Thoracic aorta (tissue), 2 donors: ENCODE measurements at regions not wholly inside any gene's neighbourhood (a gene's known extent, or its start where the extent isn't known, plus 50 kb on each side); places are given as distances from the start of the nearest gene placed in this dataset.

Experiments
- ATAC-seq: fragments of 150-250 bp; one replicate; pipeline ENCODE4 v1.8.0; 2017; ENCODE audit warnings: low read depth; ENCODE audit not compliant: insufficient number of reproducible peaks, low FRiP score
- DNase-seq: peaks from one replicate; pipeline ENCODE4 v3.0.0-alpha.2; 2020; ENCODE audit warnings: low spot score
- H3K27ac ChIP-seq, 2 donors: fragments of 200-600 bp; sonication (generic); 1 replicate in 1 of 2; 2 replicates in 1 of 2; pipeline ENCODE4 v1.5.1; 2016; ENCODE audit warnings: mild to moderate bottlenecking in 2 of 2, moderate library complexity in 2 of 2
- H3K27me3 ChIP-seq: fragments of 200-600 bp; sonication (generic); replicated peaks from 2 replicates; pipeline ENCODE4 v1.6.0; 2016; ENCODE audit warnings: mild to moderate bottlenecking; ENCODE audit not compliant: insufficient read depth
- H3K36me3 ChIP-seq: fragments of 200-600 bp; sonication (generic); one replicate; pipeline ENCODE4 v1.5.1; 2016
- H3K4me1 ChIP-seq, 2 donors: fragments of 200-600 bp; sonication (generic); 1 replicate in 1 of 2; 2 replicates in 1 of 2; pipeline versions ENCODE4 v1.5.1 to v1.6.0; 2016; ENCODE audit warnings: low read depth in 2 of 2, mild to moderate bottlenecking in 1 of 2; ENCODE audit not compliant: control insufficient read depth in 1 of 2
- H3K4me3 ChIP-seq: fragments of 200-600 bp; sonication (generic); 2 replicates; pipeline ENCODE4 v1.5.1; 2016; ENCODE audit warnings: mild to moderate bottlenecking
- H3K9me3 ChIP-seq: fragments of 200-600 bp; sonication (generic); 2 replicates; pipeline ENCODE4 v1.5.1; 2016
- CTCF ChIP-seq: fragments of 200-600 bp; sonication (generic); IDR thresholded peaks from one replicate; pipeline ENCODE4 v1.5.1; 2019; ENCODE audit warnings: antibody characterized with exemption

- Histone ChIP-seq H3K9me3 (no peaks in the 10 kb centered on the region), H3K27me3 (no peaks in the 10 kb centered on the region), H3K27ac (no peak overlapping the region), H3K36me3 (no peaks in the 10 kb centered on the region), H3K4me1 (no peaks in the 10 kb centered on the region), H3K4me3 (no peak overlapping the region)
- TF ChIP-seq CTCF, result no peak
- ATAC-seq (no peak), DNase-seq (no peak)
Measured at GRCh38 chr4:63049278-63049677, 1360.0 kb downstream of the TECRL start.

- no peak overlapping the region for H3K27ac ChIP-seq
- H3K4me3 ChIP-seq, result no peak overlapping the region
- H3K27me3 ChIP-seq, result no peaks in the 10 kb centered on the region
- H3K36me3 ChIP-seq, result no peaks in the 10 kb centered on the region
- no peaks in the 10 kb centered on the region for H3K4me1 ChIP-seq
- DNase-seq (no peak), ATAC-seq (no peak)
- no peak for TF ChIP-seq CTCF
- no peaks in the 10 kb centered on the region for H3K9me3 ChIP-seq
Measured at GRCh38 chr4:63036159-63036866, 1372.9 kb downstream of the TECRL start.

DNA sequence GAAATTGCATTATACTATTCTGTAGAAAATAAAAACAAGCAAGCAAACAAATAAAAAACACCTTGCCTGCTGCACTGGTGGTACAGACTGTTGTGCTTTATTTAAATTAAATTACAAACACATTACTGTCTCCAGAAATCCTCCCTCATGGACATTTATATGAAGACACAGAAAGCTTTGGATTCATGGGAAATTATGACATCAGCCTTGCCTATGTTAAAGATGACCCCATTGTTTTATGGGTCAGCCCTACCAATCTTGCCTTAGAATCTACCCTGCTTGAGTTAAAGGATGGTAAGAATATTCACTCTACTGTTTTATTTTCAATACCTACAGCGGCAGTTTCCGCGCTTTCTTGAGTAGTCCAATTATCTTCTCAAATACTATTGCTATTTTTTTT is 1379.9 kb downstream of the TECRL start:
- Histone ChIP-seq H3K4me1 (no peaks in the 10 kb centered on the region), H3K36me3 (no peaks in the 10 kb centered on the region), H3K9me3 (no peaks in the 10 kb centered on the region), H3K4me3 (no peak overlapping the region), H3K27ac (no peak overlapping the region), H3K27me3 (no peaks in the 10 kb centered on the region)
- DNase-seq (no peak), ATAC-seq (no peak)
- no peak for TF ChIP-seq CTCF

- Histone ChIP-seq H3K4me3 (no peak overlapping the region), H3K36me3 (no peaks in the 10 kb centered on the region), H3K27me3 (no peaks in the 10 kb centered on the region), H3K9me3 (no peaks in the 10 kb centered on the region), H3K27ac (no peak overlapping the region), H3K4me1 (no peaks in the 10 kb centered on the region)
- no peak for TF ChIP-seq CTCF
- DNase-seq, result no peak
- ATAC-seq, result no peak
Measured at GRCh38 chr4:63020661-63021060, 1388.6 kb downstream of the TECRL start.

DNA sequence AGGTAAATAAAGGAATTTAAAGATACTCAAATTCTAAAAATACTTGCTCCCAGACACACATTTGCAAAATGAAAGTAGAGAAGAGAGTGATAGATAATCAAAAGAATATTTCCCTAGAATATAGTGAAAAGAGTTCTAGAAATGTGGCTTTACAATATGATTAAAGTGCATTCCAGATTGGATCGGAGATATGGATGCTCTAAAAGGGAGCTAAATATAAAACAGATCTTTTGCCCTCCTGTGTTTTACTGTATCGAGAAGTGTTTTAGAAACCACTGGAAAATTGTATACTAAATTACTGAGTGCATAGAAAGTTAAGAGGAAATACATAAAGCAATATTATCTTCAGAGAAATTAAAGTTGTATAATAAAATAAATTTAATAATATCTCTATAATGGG is 1392.0 kb downstream of the TECRL start:
- Histone ChIP-seq H3K27ac (no peak overlapping the region), H3K36me3 (no peaks in the 10 kb centered on the region), H3K4me1 (no peaks in the 10 kb centered on the region), H3K27me3 (no peaks in the 10 kb centered on the region), H3K4me3 (no peak overlapping the region), H3K9me3 (no peaks in the 10 kb centered on the region)
- TF ChIP-seq CTCF, result no peak
- ATAC-seq (no peak), DNase-seq (no peak)
